Caki2 (cell line): ENCODE measurements at regions not wholly inside any gene's neighbourhood (a gene's known extent, or its start where the extent isn't known, plus 50 kb on each side); places are given as distances from the start of the nearest gene placed in this dataset.
"Not testable (repeated sequence)": the region's sequence is repeated elsewhere in the genome, so short reads cannot be mapped to it uniquely, and the experiment has no call there.

Experiments used
- DNase-seq: peaks from one replicate; pipeline ENCODE4 v3.0.0-alpha.2; 2015; ENCODE audit warnings: low read depth
- in situ Hi-C: cut with HindIII; loops from 2 replicates; pipeline ENCODE4 v1.10.0; 2016; ENCODE audit warnings: low sequenced_read_pairs, low pct_unique_long_range_greater_than_20kb, mixed read lengths

DNA sequence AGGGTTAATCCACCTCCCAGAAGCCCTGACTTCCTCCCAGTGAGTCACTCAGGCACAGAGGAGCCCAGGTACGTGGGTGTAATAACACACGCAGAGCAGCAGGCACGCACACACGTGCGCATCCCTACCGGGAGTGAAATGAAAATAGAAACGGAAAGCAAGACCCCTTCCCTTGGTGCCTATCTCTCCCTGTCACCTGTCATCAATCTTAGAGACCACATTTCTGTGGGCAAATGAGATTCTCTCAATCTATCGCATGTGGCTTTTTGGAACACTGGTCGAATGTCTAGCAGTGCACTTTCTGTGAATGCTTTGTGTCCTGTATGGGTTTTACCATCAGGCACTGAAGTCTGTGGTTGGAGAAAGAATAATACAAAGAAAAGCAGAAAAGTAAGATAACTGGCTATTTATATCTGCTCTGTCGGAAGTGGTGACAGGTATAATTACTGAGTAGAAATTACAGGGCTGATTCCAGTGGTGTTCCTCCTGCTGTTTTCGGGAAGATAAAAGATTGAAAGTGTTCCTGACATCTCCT is 137.7 kb upstream of the GRIA1 start:
- in situ Hi-C loops, result no loop called here
- no peak for DNase-seq

DNA sequence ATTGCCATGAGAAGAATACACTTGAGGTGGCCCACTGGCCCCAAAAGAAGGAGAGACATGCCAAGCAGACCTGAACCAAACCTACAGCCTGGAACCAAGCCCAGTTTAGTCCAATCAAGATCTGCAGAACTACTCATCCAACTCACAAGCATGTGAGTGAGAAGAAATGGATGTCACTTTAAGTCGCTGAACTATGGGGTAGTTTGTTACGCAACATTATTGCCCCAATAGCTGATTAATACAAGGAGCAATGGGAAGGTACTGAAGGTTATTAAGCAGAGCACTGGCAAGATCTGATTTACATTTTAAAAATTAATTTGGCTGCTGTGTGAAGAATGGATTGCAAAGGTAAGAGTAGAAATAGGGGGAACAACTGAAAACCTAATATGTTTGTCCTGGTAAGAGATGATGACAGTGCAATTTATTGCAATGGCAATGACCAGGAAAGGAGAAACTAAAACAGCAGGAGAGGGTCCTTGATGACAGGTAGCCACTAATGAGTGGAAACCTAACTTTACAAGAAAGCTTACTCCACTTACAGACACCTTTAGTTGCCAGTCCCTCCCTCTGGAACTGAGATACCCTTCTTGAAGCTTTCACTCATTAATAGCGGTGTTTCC is 132.9 kb upstream of the GRIA1 start:
- in situ Hi-C loops, result no loop called here
- DNase-seq, result no peak

DNA sequence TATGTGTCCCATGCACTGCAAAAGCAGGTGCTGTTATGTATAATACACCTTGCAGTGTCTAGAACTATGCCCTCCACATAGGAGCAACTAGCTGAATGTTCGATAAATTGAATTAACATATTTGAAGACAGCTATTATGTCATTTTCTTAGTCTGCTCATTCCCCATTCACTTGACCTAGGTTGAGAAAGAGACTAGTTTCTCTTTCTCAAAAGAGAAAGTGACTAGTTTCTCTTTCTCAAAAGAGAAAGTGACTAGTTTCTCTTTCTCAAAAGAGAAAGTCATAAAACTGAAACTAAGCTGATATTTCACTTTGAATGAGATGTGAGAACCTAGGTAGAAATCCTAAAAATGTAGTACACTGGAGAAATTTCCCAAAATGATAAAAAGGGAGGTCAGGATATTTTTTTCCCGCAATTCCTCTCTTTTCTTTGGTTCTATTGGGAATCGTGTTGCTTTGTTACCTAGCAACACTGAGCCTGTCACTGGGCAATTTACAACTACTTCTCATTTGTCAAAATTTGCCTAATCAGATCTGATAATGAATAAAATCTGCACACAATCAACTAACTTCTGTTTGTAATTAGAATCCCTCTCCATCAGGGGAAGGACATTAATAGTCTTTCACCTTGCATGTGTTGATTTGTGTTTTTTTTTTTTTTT is 132.0 kb upstream of the GRIA1 start:
- DNase-seq, result no peak
- in situ Hi-C loops, result no loop called here

DNA sequence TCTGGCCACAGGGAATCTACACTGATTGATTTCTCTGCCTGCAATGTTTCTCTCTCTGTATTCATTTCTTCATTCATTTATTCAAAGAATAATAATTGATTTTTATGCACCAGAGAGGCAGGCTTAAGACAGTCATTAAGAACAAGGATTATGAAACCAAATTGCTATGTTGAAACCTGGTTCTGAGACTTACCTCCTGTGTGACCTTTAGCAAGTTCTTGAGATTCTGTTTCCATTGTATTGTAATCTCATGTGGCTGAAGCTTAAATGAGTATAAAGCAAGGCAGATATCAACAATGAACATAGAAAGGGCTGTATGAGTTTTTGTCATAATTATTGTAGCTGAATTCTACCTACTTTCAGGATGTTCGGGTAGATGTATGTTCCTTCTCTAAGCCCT is 129.6 kb upstream of the GRIA1 start:
- DNase-seq, result no peak
- in situ Hi-C loops, result no loop called here

DNA sequence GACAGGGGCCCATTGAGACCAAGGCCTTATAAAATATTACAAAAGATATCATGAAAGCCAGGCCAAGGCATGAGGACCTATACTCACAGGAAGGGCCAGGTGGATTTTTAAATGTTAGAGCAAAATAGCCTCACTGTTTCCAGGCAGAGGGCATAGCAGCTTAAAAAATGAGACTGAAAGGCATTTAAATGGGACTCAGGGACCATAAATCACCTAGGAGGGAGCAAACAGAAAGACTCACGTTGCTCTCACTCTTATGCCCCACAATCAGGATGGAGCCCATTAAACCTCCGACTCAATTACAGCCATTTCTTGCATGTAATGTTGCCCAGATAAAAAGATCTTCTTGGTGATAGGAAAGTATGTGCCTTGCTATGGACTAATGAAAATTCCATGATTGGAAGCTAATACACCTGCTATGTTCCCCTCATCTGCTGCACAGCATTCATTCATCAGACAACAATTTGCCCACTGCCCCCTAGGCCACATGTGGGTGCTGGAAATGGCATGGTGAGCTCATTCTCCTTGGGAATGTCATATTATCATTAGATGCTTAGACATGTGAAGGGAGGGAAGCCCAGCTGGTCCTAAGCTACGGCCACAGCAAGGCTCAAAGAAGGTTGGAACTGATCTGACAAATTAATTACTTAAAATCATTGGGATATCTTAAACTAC is 128.6 kb upstream of the GRIA1 start:
- DNase-seq, result no peak
- in situ Hi-C loops, result no loop called here

DNA sequence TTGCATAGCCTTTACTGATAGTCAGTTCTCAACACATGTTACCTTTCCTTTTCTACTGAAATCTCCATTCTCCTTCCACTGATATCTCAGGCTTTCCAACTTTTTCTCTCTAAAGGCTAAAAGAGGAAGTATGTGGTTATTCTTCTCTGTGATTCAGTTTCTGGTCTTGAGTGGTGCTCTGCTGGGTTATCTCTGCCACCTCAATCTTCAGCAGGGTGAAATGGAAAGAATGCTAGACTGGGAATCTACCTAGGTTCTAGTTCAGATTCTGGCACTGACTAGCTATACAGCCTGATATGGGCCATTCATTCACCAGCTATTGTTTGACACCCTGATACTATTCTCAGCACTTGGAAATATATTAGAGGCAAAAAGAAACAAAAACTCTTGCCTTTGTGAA is 124.9 kb upstream of the GRIA1 start:
- in situ Hi-C loops, result no loop called here

DNA sequence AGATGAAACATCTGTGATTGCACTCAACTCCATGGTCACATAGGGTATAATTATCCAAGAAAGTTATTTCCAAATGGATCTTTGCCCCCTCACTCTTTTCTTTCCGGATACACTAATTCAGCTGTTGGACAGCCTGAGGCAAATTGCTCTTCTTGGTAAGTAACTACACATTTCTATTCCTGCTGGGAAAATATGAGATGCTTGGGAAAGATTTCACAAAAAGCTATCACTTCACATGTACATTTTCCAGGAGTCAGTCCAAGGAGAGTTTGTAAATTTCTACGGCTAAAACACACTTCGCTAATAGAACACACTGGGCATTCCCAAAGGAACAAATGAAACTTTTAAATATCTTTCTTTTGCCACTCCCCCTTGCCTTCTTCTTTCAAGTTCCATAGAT is 123.0 kb upstream of the GRIA1 start:
- no peak for DNase-seq
- in situ Hi-C loops, result no loop called here

More for the DNA sequence above, 124.9 kb upstream of the GRIA1 start:
- no peak for DNase-seq

DNA sequence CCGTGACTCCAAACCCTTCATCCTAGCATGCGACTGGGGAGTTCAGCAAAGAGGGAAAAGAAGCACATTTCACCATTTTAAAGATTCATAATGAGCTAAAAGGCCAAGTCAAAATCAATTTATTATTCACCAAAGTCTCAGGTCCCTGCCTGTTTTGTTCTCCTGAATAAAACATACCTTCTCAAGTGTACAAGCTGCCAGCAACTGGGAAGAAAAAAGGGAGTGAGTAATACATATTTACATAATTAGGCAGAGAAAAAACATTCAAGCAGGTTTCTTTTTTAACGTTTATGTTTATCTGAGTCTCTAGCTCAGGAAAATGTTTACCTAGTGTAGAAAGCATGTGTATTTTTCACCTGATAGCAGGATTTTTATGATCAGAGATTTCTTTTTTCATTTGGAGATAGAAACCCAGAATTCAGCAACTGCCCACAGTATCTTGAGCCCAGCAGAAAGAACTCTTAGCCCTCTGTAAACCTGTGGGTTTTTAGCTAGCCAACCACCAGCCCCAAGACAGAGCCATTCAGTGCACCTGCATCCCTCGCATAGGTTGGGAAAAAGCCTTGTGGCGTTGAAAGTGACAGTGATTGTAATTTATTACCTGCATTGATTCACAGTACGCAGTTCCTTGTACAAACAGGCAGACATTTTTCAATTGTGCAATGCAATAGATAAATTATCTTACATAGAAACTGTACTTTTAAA is 117.9 kb upstream of the GRIA1 start:
- no peak for DNase-seq
- in situ Hi-C loops, result no loop called here

DNA sequence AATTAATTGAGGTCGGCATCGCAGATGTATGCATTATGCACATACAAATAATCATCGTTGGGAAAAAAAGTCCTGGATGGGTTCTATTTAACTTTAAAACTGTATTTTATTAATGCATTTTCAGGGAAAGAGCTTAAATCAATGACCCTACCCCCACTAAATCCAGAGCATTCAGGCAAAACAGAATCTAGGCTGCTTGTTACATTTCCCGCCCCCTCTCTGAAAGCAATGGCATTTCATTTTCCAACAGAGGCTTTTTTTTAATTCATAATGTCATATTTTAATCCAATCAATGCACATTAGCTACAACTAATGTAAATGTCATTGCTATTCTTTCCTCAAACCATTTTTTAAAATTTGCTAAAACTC is 117.4 kb upstream of the GRIA1 start:
- in situ Hi-C loops, result no loop called here
- no peak for DNase-seq

DNA sequence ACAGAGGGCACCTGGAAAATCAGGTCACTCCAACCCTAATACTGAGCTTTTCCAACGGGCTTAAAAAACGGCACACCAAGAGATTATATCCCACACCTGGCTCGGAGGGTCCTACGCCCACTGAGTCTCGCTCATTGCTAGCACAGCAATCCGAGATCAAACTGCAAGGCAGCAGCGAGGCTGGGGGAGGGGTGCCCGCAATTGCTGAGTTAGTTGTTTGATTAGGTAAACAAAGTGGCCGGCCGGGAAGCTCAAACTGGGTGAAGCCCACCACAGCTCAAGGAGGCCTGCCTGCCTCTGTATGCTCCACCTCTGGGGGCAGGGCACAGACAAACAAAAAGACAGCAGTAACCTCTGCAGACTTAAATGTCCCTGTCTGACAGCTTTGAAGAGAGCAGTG is 108.8 kb upstream of the GRIA1 start:
- DNase-seq, in situ Hi-C loops: not testable (repeated sequence)

DNA sequence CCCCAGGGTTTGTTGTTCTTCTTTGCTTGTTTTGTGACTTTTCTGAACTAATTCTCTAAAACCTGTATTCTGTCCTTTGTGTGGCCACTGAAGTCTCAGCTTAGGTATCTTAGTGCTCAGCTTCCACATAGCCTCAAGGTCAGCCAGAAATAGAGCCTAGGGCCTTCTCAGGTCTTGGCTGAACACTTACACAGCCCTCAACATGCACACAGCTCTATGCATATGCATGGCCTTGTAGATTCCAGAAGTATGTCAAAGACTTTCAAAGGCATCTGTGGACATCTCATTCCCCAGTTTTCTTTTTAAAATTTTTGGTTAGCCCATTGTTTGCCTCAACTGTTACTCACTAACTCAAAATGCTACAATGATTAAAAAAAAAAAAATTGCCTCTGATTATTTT is 99.9 kb upstream of the GRIA1 start:
- in situ Hi-C loops, result no loop called here

DNA sequence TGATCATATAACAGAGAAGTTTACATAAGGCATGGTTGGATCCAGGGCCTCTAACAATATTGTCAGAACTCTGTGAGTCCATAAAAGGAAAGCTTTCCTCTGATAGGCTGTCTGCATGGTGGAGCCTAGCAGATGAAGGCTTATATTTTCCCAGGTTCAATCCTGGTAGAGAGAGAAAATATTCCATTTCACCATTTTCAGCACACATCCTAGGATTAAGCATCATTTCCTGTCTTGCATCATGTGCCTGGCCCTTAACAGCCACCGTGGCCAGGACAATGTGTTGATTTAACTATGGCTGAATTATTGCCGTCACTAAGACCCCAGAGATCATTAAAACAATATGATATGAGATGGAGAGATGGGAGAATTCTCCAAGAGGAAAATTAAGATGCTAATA is 90.9 kb upstream of the GRIA1 start:
- no peak for DNase-seq
- in situ Hi-C loops, result no loop called here

More for the DNA sequence above, 99.9 kb upstream of the GRIA1 start:
- DNase-seq, result no peak

DNA sequence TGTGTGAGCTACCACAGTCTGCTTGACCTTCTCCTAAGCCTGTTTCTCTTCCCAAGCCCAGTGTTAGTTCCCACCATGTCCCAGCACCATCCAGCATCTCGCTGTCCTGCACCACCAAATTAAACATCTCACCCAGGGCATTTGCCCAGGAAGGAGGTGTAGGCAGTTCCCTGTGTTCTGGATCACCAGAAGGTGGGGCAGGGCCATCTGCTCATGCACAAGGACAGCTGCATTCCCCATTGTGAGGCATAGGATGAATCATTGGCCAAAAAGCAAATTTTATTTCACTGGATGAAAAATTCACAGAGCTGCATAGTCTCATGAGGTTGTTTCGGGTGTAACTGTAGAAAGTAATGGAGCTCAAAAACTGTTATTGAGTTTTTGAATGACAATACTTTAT is 89.5 kb upstream of the GRIA1 start:
- DNase-seq, result no peak
- in situ Hi-C loops, result no loop called here

DNA sequence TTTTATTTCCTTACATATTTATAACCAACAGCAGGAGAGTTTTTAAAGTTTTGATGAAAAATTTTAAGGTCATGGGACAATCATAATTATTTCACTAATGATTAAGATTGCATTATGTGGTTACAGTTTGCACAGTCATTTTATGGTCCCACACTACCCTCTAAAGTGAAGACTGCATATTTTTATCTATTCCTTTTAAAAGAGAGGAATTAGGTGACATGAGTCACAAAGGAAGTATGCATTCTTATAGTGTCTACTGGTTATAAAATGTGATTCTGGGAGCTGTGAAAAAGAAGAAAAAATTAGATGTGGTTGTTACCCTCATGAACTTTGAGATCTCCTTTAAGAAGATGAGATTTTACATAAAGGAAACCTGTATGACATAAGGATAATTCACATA is 87.9 kb upstream of the GRIA1 start:
- in situ Hi-C loops, result no loop called here
- DNase-seq, result no peak

DNA sequence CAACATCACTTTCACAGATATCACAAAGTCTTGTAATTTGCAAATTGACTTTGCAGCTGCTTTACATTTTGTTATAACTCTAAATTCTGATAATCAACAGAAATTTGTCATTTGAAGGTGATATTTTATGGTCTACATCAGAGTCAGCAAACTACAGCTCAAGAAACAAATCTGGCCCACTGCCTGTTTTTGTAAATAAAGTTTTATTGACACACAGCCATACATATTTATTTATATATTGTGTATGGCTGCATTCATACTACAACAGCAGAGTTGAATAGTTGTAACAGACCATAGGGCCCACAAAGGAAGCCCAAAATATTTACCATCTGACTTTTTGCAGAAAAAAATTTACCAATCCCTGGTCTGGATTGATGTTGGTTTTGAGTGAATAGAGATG is 87.0 kb upstream of the GRIA1 start:
- in situ Hi-C loops, result no loop called here

DNA sequence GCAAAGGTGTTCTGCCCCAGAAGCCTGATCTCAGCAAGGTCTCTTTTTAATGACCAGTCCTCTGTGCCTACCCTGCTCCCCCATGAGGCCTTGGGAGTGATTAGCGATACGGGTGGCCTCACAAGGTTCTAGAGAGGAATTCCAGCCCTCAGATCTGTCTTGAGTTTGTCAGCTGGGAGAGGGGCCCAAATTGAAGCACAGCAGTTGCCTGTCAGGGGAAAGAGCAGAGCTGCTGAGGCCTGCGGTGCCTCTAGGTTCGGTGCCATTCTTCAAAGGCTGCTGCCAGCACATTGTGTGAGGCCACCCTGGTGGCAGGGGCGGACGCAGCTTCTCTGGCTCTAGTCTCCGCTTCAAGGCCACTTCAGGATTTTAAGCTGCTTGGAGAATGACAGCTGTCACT is 85.7 kb upstream of the GRIA1 start:
- no peak for DNase-seq
- in situ Hi-C loops, result no loop called here

More for the DNA sequence above, 87.0 kb upstream of the GRIA1 start:
- DNase-seq, result no peak

DNA sequence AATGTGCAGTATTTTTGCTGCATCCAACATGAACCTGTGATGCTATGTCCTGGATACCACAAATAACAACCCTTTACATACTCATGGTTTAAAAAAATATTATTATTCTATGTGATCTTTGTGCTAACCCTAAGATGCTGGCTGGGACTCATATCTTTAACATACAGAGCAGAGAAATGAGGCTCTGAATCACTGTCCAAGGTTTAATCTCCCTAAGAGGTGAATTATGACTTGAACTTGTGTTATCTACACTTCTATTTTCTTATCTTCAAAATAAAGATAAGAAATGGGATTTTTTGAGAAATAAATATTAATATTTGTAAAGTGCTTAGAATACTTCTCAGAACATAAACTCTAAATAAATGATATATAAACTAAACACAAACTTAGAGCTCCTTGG is 68.8 kb upstream of the GRIA1 start:
- in situ Hi-C loops, result no loop called here
- no peak for DNase-seq

DNA sequence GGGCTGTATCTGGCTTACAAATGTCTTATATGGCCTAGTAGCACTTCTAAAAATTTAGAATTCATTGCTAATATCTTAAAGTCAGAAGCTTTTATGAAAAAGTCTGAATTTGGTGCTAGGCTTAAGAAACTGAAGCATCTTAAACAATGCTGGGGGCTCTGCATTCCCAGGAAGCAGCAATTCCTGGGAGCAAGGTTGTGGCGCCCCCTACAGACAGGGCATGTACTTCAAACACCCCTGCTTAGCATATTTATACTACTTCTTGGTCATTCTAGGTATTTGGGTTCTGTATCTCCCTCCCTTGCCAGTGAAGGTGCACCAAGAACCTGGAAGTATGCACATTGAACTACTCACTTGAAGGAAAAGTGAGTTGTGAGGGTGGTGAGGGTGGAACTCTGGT is 64.6 kb upstream of the GRIA1 start:
- no peak for DNase-seq
- in situ Hi-C loops, result no loop called here

DNA sequence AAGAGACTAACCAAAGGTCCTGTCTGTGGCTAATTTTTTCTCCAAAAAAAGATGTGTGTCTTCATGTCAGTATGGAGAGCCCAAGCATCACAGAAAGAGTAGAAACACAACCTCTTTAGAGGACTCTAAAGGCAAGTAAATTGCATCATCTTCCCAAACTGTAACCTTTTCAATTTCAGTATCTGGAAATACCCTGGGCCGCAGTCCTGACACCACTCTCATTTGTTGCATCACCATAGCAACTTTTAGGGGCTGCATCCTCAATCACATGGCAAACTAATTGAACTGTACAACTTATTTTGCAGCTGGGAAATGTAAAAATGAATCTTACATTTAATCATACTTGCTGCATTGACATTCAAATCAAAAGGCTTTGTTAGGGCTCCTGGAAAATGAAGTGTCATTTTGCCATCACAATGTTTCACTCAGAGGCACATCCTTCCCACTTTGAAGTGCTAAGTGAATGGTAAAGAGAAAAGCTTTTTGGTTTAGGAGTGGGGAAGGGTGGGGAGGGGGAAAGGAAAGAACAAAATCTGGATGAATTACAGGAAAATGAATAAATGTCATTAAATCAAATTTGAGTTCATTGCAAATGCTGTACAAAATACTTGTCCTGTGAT is 60.6 kb upstream of the GRIA1 start:
- no peak for DNase-seq
- in situ Hi-C loops, result no loop called here
